Activated CD4-positive, alpha-beta T cell treated with anti-CD3 and anti-CD28 coated beads, Interleukin-2, amount 50 U/mL, for 24 hours (primary cell): ENCODE measurements at regions not wholly inside any gene's neighbourhood (a gene's known extent, or its start where the extent isn't known, plus 50 kb on each side); places are given as distances from the start of the nearest gene placed in this dataset.
A peak's percentile ranks its signal among the peaks of the same experiment; 100 is the strongest.

Experiments
- DNase-seq, 2 donors: peaks; one replicate each; pipeline ENCODE4 v3.0.0-alpha.2; 2020; ENCODE audit warnings: low read depth in 1 of 2, low spot score in 1 of 2

GRCh38 chr6:44016131-44016870 is 111.0 kb downstream of the MRPL14 start:
- no peak for DNase-seq

GRCh38 chr6:44012078-44012493 is 115.2 kb downstream of the MRPL14 start:
- no peak for DNase-seq

GRCh38 chr6:44011350-44011920 is 115.8 kb downstream of the MRPL14 start:
- no peak for DNase-seq

- no peak for DNase-seq
These were observed 116.6 kb downstream of the MRPL14 start for GRCh38 chr6:44010411-44011349.

- no peak for DNase-seq
These were observed 117.6 kb downstream of the MRPL14 start for GRCh38 chr6:44009425-44010321.

- DNase-seq: no peak
These were observed 118.4 kb downstream of the MRPL14 start for GRCh38 chr6:44008821-44009370.

GRCh38 chr6:44007818-44008621 is 119.2 kb downstream of the MRPL14 start:
- no peak for DNase-seq

GRCh38 chr6:44006872-44007303 is 120.4 kb downstream of the MRPL14 start:
- DNase-seq: no peak

- no peak for DNase-seq
These were observed 121.0 kb downstream of the MRPL14 start for GRCh38 chr6:44006123-44006871.

GRCh38 chr6:44005507-44005903 is 121.7 kb downstream of the MRPL14 start:
- DNase-seq: no peak

GRCh38 chr6:44004625-44005506 is 122.4 kb downstream of the MRPL14 start:
- no peak for DNase-seq

GRCh38 chr6:44004136-44004535 is 123.1 kb downstream of the MRPL14 start:
- DNase-seq: no peak

GRCh38 chr6:44003345-44004061 is 123.7 kb downstream of the MRPL14 start:
- DNase-seq: no peak

GRCh38 chr6:44002593-44003344 is 124.5 kb downstream of the MRPL14 start:
- peak; percentile 35 to 39 for DNase-seq

GRCh38 chr6:44002067-44002592 is 125.1 kb downstream of the MRPL14 start:
- no peak for DNase-seq

GRCh38 chr6:44001318-44002066 is 125.8 kb downstream of the MRPL14 start:
- DNase-seq: no peak
